Urothelium cell line (cell line): ENCODE measurements at regions not wholly inside any gene's neighbourhood (a gene's known extent, or its start where the extent isn't known, plus 50 kb on each side); places are given as distances from the start of the nearest gene placed in this dataset.
"Not testable (repeated sequence)": the region's sequence is repeated elsewhere in the genome, so short reads cannot be mapped to it uniquely, and the experiment has no call there.

Experiments
- DNase-seq: peaks from one replicate; pipeline ENCODE4 v3.0.0; 2011; ENCODE audit warnings: low spot score, mixed read lengths
- FAIRE-seq: peaks from 2 replicates; lab custom pipeline; 2011; peaks lifted over from hg19 to GRCh38; lab: Jason Lieb, UNC

DNA sequence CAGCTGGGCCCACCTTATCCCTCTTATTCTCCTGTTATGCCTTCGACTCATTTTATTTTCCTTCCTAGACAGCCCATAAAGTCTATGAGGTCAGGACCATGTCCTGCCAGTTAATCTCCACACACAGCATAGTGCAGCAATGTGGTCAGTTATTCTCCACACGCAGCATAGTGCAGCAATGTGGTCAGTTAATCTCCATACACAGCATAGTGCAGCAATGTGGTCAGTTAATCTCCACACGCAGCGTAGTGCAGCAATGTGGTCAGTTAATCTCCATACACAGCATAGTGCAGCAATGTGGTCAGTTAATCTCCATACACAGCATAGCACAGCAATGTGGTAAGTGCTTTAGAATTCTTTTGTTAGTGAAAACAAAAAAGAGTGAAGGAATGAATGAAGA lies 77.8 kb downstream of the TEX36 start:
- no peak for FAIRE-seq
- no peak for DNase-seq

DNA sequence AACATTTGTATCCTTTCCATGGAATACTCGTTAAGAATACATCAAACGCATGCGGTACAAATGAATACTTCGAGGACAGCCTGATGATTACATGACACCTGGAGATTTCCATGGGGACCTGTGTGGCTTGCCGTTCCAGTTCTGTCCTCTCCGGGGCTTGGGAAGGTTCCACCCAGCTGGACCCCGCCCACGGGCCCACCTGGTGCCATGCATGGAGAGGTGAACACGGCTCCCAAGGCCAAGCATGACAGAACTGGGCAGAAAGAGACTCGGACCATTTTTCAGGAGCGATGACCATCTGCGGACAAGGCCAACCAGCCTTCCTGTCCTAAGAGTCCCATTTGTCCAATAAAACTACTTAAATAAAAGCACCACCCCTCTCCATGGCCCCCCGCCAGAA lies 80.1 kb downstream of the TEX36 start:
- FAIRE-seq = no peak

DNA sequence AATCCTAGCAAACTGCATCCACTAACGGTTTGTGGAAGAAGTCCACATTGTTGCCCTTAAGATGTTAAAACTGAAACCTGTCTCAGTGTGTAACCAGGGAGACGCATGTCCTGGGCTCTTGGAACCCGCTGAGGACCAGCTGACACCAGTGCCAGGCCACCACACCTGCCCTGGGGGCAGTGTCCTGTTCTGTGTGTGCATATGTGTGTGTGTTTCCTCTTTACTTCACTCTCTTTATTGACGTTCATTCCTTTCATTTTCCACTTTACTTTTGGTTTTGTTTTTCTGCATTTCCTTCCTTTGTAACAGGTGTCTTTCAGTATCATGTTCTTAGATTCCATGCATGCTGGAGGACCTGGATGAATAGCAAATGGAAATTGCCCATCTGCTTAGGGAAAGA lies 83.8 kb downstream of the TEX36 start:
- FAIRE-seq = no peak

More for the DNA sequence above, 80.1 kb downstream of the TEX36 start:
- DNase-seq = no peak

DNA sequence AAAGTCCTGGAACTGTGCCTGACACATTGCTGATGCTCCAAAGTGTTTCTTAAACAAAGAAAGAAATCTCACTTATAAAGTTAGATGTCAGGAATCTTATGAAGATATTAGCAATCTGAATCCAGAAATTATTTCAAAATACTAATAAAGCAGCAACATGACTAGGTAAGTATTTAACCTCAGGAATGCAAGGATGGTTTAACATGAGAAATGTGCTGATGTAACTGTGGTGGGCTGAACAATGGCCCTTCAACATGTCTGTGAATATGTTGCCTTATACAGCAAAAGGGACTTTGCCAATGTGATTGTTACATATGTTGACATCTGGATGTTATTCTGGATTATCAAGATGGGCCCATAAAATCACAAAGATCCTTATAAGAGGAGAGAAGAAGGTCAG lies 87.1 kb downstream of the TEX36 start:
- DNase-seq (no peak), FAIRE-seq (no peak)

More for the DNA sequence above, 83.8 kb downstream of the TEX36 start:
- no peak for DNase-seq

DNA sequence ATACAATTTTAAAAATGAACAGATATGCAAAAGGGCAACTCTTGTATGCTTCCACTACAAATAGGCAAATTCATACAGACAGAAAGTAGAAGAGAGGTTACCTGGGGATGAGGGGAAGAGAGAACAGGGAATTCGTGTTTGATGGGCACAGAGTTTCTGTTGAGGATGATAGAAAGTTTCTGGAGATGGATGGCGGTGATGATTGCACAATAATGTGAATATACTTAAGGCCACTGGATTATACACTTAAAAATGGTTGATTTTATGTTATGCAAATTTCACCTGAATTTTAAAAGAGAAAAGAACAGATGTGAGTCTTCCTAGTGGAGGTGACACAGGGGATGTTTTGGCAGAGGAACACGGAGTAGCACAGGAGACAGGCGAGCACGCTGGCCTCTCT lies 89.3 kb downstream of the TEX36 start:
- DNase-seq (no peak), FAIRE-seq (no peak)

DNA sequence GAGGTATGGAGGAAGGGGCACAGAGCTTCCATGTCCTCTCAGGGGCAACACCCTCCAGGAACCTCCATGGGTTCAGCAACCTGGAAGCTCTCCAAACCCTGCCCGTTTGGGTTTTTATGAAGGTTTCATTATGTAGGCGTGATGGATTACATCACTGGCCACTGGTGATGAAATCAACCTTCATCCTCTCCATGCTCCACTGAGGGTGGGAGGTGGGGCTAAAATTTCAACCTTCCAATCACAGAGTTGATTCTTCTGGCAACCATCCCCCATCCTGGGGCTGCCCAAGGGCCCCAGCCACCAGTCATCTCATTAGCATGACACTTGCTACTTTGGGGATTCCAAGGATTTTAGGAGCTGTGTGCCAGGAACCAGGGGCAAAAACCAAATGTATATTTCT lies 90.1 kb downstream of the TEX36 start:
- no peak for FAIRE-seq
- DNase-seq = no peak

DNA sequence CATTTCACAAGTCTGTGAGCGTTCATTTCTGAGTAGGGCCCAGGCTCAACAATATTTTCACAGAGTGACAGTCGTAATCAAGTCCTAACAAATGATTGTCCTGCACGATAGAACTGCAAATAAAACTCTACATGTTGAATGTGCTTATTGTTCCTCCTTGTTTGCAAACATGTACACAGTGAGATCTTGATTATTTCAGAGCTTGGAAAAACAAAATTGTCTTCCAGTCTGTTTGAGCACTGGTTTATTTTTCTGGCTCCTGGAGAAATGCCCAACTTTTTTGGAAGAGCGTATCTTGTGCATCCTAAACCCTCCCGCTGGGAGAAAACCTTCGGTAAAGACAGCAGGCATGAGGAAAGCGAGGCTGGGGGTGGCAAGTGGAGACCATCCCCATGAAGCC lies 91.1 kb downstream of the TEX36 start:
- FAIRE-seq = no peak
- no peak for DNase-seq

DNA sequence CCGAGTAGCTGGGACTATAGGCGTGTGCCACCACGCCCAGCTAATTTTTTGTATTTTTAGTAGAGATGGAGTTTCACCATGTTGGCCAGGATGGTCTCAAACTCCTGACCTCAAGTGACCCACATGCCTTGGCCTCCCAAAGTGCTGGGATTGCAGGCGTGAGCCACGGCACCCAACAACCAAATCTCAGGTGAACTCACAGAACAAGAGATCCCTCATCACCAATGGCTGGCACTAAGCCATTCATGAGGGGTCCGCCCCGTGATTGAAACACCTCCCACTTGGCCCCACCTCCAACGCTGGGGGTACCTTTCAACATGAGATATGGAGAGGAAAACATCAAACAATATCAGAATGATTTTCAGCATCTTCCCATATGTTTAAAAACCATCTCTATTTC lies 94.2 kb downstream of the TEX36 start:
- not testable (repeated sequence) for FAIRE-seq

DNA sequence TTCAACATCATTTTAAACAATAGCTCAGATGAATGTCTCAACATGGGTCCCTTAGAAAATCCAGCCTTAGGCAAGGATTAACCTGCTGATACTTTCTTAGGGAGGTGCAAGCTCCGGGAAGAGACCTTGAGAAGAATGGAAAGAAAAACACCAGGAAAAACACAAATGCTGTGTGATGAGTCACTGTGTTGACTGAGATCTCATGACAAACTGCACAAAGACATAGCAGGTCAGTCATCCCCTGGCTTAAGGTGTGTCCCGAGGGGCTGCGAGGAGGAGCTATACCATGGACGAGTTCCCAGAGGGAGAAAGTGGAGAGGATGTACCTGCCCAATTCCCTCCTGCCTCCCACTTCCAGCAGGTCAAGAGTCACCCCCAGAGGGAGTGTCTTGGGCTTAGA lies 98.0 kb downstream of the TEX36 start:
- DNase-seq (peak; percentile 13), FAIRE-seq (no peak)

More for the DNA sequence above, 94.2 kb downstream of the TEX36 start:
- not testable (repeated sequence) for DNase-seq

DNA sequence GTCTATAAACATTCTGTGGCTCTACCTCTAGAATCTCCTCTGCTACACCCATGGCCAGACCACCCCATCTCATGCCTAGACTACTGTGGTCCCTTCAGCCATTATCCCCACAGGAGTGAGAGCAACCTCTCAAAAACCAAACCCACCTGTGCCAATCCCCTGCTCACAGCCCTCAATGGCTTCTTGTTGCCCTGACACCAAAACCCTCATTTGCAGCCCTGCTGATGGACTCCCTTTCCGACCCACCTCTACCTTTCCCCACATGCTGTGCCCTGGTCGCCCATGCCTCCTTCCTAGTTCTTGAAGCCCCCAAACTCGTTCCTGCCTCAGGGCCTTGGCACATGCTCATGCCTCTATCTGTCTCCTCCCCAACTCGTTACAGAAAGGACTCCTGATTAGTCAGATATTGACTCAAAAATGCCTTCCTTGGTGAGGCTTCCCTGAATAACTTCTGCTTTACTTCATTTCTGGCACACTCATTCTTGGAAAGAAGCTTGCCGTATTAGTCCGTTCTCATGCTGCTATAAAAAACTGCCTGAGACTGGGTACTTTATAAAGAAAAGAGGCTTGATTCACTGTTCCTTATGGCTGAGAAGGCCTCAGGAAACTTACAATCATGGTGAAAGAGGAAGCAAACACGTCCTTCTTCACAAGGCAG lies 104.2 kb downstream of the TEX36 start:
- FAIRE-seq = no peak
- no peak for DNase-seq

DNA sequence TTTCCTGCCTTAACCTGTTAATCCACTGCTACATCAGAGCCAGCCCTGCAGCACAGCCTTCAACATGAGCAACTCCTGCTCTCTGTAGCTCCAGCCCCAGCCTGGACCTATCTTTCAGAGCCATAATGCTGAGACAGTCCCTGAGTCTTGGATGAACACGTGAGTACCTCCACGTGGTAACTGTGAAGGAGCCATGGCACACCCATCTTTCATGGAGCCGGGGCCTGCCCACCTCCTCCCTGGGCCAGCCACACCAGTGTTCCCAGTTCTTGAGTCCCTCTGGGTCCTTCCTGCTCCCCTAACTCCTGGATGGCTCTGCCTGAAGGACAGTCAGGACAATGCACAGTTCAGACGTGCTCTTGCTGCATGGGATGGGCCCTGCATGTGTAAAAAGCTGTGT lies 107.1 kb downstream of the TEX36 start:
- DNase-seq (no peak), FAIRE-seq (no peak)

DNA sequence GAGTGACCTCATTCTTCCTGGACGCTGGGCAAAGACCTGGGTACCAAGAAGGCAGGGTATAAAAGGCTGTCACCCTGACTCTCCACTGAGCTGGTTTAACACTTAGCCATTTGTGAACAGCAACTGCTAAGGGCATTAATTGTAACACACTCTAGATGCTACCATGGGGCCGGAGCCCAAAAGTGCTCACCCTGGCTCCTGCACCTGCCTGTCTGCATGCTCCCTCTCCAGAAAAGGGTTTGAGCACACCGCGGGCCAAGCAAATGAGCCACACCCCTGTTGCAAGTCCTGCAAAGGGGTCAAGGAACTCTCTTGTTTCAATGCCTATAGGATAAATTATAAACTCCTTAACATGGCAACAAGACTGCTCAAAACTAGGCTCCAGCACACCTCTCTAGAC lies 114.8 kb downstream of the TEX36 start:
- DNase-seq = no peak
- FAIRE-seq = no peak

DNA sequence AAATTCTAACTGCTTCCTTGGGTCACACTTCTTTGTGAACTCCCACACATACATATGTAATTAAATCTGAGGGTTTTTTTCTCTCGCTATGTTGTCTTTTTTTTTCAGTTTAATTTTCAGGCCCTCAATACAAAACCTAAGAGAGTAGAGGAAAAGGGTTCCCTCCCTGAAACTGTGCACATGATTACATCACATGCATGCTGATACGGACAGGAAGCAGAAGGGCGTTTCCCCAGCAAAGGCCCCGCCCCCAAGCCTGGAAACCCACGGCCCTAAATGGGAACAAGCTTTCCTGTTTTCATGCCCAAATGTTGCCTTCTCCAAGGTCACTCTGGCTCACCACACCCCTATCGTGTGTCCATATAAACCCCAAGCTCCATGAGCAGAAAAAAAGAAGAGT lies 115.4 kb downstream of the TEX36 start:
- FAIRE-seq = no peak
- no peak for DNase-seq

DNA sequence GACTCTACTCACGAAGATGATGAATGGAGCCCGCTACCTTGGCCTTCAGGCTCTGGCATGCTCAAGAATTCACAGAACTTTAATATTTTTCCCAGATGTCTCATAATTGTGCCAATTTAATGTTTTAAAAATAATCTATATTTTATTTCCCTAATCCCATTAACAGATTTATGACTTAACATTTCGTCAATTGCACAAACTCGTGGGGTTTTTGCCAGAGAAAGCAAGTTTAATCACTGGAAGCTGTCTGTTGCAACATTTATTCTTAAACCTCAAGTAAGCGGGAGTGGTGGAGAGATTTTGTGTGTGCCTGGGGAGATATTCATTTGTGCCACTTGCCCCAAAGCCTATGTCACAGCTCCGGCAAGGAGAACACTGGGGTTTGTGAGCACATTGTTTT lies 117.9 kb downstream of the TEX36 start:
- no peak for FAIRE-seq
- DNase-seq = no peak

DNA sequence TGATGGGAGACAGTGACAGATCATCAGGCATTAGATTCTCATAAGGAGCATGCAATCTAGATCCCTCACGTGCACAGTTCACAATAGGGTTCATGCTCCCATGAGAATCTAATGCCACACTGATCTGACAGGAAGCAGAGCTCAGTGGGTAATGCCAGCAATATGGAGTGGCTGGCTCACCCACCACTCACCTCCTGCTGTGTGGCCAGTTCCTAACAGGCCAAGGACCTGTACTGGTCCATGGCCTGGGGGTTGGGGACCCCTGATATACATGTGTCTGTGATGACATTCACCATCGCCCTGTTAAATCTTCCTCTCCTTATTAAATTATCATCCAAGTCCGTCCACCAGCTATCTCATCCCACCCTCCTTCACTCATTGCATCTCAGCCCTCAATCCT lies 118.4 kb downstream of the TEX36 start:
- FAIRE-seq (no peak), DNase-seq (no peak)

DNA sequence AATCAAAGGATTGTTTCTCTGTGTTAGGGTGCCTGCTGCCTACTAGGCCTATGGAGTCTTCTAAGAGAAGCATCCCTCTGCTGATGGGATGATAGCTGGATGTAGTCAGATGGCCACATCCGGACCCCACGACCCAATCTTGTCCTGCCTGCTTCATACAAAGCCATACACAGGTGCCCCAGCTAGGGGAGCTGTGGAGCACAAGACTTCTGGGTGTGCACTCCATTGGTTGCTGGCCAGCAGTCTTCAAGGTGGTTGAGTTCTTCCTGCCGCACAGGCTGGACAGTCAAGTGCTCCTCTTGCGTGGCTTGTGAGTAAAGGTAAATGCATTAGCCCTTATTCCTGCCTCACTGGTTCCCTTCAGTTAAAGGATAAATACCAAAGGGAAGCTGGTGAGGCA lies 120.2 kb downstream of the TEX36 start:
- DNase-seq (no peak), FAIRE-seq (no peak)

DNA sequence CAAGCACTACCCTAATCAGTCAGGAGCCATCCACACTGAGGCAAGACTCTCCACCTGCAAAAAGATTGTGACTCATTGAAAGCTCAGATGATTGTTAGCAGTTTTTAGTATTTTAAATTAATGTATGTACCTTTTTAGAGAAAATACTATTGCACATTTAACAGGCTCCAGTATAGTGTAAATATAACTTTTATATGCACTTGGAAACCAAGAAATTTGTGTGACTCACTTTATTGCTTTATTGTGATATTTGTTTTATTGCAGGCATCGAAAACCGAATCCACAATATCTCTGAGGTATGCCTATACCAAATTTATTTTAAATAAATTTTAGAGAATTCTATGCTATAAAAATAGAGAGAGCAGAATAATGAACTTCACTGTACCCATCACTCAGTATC lies 122.0 kb downstream of the TEX36 start:
- DNase-seq (no peak), FAIRE-seq (no peak)

DNA sequence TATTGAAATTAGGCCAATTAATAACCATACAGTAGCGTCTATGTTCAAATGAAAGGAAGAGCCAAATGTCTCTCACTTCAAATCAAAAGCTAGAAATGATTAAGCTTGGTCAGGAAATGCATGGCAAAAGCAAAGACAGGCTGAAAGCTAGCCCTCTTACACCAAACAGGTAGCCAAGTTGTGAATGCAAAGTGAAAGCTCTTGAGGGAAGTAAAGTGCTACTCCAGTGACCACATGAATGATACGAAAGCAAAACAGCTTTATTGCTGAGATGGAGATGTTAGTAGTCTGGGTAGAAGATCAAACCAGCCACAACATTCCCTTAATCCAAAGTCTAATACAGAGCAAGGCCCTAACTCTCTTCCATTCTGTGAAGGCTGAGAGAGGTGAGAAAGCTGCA lies 123.8 kb downstream of the TEX36 start:
- DNase-seq = no peak
- no peak for FAIRE-seq

DNA sequence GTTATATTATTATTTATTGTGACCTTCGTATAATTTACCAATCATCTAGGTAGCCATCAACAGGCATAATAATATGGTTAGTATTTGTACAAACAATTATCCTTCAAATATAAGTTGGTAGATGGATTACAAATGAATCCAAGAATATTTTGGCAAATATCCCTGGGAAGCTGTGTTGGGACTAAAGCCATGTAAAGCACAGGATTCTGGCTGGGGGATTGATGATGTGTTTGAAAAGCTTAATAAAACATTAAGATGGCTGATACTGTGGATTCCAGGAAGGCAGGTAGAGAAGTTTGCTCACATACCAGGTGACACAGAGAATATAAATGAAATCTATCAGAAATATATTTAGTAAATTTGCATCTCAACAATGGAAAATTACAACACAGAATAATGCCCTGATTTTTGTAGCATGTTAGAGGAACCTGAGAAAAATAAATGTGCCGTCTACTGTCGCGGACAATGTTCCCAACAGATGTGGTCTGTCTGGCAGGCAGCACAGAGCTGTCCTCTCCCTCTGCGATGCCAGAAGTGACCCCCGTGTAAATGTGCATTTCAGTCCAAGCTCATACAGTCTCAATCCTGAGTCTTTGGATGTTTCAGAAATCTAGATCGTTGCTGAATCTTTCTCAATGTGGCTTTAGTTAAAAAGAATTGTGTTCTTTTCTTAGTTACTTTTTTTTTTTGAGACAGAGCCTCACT lies 125.0 kb downstream of the TEX36 start:
- FAIRE-seq (no peak), DNase-seq (no peak)

DNA sequence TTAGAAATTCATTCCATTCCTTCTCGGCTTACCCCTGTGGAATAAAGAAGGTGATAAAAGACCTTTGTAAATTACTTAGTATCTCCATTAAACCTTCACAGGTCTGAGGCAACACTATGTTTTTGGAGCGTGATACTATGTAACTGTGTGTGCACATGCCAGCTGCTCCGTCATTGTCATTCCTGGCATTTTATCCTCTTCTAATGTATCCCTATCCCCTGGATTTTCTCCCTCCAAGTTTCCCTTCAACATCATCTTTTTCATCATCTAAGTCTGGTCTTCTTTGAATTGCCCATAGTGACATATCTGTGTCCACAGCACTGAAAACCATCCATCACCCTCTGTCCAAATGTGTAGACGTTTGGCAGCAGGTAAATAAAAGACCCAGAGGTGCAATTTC lies 125.7 kb downstream of the TEX36 start:
- no peak for FAIRE-seq

DNA sequence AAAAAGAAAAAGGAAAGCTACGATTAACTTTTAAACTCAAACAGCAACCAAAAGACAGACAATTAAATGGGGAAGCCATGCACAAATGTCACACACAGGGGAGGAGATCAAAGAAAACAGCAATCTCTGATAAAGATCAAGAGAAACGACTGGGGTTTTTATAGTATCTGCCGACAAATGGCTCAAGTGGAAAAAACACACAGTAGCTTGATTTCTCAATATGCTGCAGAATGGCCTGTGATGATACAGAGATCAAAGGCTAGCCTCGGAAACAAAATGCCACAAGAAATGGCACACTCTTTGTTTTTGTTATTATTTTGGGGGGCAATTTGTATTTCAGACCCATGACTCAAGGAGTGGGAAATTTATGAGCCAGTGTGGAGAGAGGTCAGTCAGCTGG lies 126.1 kb downstream of the TEX36 start:
- DNase-seq (no peak), FAIRE-seq (no peak)

More for the DNA sequence above, 125.7 kb downstream of the TEX36 start:
- no peak for DNase-seq

DNA sequence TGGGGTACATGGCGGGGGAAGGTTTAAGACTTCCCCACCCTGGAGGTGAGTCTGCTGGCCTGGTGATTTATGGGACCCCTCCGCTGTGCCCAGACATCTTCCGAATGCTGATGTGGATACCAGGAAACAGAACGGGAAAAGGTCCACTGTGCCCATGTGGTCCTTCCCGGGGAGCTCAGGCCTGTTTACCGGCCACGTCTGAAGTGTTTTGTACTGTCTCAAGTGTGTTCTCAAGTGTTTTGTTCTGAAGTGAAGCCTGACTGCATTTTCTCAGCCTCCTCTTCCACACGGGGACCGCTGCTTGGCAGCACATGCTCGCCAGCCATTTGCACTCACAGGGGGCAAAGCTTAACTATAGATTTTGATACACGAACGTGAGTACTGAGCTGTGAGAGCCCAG lies 127.2 kb downstream of the TEX36 start:
- FAIRE-seq (no peak), DNase-seq (no peak)

DNA sequence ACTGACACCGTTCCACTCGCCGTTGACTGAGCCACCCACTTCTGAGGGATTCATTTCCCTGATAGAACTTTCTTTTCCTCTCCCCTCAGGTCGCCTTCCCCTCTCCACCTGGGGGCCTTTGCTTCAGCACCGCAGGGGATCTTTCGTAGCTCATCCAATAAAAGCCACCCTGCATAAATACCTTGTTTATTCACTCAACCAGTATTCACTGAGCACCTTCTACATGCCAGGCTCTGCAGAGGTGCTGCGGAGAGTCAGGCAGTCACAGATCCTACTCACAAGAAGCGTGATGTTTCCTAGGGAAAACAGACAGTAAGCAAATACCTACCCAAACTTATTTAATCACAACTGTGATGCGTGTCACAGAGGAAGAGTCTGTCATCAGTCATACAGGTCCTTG lies 127.7 kb downstream of the TEX36 start:
- DNase-seq (no peak), FAIRE-seq (no peak)
